ENCODE measurements at regions not wholly inside any gene's neighbourhood (a gene's known extent, or its start where the extent isn't known, plus 50 kb on each side); places are given as distances from the start of the nearest gene placed in this dataset.

- TF ChIP-seq RAD21 (IDR thresholded peaks at IDR 0.05; ENCODE audit: low read depth) (no peak), CEBPB (IDR thresholded peaks at IDR 0.05) (no peak), TEAD4 (IDR thresholded peaks at IDR 0.05) (no peak), YY1 (IDR thresholded peaks at IDR 0.05; ENCODE audit: low read depth) (no peak), TCF12 (IDR thresholded peaks at IDR 0.05; ENCODE audit: low read depth) (no peak), MAX (IDR thresholded peaks at IDR 0.05) (no peak), NFIC (IDR thresholded peaks at IDR 0.05) (no peak), TAF1 (IDR thresholded peaks at IDR 0.05; ENCODE audit: low read depth) (no peak), ZBTB7A (IDR thresholded peaks at IDR 0.05; ENCODE audit: low read depth) (no peak), EGR1 (IDR thresholded peaks at IDR 0.05) (no peak), FOXM1 (IDR thresholded peaks at IDR 0.05; ENCODE audit: borderline replicate concordance, low read depth) (no peak), CREB1 (IDR thresholded peaks at IDR 0.05; ENCODE audit: low read depth) (no peak), EP300 (IDR thresholded peaks at IDR 0.05; ENCODE audit: borderline replicate concordance) (no peak)
- TF ChIP-seq, protein P1, sequence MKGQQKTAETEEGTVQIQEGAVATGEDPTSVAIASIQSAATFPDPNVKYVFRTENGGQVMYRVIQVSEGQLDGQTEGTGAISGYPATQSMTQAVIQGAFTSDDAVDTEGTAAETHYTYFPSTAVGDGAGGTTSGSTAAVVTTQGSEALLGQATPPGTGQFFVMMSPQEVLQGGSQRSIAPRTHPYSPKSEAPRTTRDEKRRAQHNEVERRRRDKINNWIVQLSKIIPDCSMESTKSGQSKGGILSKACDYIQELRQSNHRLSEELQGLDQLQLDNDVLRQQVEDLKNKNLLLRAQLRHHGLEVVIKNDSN (IDR thresholded peaks at IDR 0.05): no peak
- TF ChIP-seq, protein P2, sequence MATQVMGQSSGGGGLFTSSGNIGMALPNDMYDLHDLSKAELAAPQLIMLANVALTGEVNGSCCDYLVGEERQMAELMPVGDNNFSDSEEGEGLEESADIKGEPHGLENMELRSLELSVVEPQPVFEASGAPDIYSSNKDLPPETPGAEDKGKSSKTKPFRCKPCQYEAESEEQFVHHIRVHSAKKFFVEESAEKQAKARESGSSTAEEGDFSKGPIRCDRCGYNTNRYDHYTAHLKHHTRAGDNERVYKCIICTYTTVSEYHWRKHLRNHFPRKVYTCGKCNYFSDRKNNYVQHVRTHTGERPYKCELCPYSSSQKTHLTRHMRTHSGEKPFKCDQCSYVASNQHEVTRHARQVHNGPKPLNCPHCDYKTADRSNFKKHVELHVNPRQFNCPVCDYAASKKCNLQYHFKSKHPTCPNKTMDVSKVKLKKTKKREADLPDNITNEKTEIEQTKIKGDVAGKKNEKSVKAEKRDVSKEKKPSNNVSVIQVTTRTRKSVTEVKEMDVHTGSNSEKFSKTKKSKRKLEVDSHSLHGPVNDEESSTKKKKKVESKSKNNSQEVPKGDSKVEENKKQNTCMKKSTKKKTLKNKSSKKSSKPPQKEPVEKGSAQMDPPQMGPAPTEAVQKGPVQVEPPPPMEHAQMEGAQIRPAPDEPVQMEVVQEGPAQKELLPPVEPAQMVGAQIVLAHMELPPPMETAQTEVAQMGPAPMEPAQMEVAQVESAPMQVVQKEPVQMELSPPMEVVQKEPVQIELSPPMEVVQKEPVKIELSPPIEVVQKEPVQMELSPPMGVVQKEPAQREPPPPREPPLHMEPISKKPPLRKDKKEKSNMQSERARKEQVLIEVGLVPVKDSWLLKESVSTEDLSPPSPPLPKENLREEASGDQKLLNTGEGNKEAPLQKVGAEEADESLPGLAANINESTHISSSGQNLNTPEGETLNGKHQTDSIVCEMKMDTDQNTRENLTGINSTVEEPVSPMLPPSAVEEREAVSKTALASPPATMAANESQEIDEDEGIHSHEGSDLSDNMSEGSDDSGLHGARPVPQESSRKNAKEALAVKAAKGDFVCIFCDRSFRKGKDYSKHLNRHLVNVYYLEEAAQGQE (IDR thresholded peaks at IDR 0.05; ENCODE audit: low read depth): no peak
These were observed 240.3 kb downstream of the TPBG start for GRCh38 chr6:82603871-82604270.

DNA sequence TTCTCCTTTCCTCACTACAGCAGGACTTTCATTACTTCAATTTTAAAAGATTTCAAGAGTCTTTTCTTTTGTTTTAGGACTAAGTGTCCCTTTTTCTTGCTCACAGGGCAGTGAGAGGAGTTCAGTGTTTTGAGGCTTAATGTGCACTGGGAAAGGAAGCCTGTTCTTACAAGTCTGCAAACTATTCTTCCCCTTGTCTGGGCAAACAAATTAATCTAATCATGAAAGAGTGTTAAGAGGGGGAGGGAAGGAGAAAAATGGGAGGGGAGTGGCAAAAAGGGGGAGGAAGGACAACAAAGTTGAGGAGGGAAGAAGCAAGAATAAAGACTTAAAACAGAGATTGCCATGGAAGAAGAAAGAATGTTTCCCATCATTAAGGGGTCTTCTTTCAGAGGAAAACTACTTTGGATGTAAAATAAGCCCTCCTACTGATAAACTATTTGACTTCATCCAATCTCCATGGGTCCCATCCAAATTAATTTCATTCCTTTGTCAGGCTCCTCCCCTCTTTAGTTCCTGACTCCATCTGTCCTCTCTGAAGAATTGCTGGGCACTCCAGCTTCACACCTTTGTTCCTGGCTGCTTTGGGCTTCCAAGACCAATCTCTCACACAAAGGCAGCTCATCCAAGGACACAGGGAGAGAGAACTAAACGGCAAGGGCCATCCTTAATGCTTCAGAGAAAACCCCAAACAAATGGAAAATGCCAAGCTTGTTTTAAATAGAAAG, 244.5 kb downstream of the TPBG start:
- no peak for TF ChIP-seq MAX (IDR thresholded peaks at IDR 0.05)
- no peak for TF ChIP-seq YY1 (IDR thresholded peaks at IDR 0.05; ENCODE audit: low read depth)
- no peak for TF ChIP-seq EGR1 (IDR thresholded peaks at IDR 0.05)

DNA sequence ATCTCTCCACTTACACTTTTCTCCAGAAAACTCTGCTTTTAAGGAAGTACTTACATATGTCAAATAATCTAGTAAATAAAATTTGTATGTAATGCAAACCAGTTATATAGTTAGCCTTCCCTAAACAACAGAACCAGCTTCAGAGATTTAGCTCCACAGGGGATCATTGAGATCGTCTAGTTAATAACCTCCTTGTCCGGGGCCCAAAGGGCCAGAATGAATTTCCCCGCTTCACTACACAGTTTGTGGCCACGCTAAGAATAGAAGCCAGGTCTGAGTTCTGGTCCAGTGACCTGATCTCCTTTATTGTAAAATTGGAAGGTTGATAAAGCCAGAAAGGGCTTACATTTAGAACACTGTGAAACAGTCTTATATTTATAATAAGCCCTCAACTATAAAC, 245.2 kb downstream of the TPBG start:
- no peak for TF ChIP-seq CEBPB (IDR thresholded peaks at IDR 0.05)
- no peak for TF ChIP-seq RAD21 (IDR thresholded peaks at IDR 0.05; ENCODE audit: low read depth)
- TF ChIP-seq FOXM1 (IDR thresholded peaks at IDR 0.05; ENCODE audit: borderline replicate concordance, low read depth): no peak
- TF ChIP-seq MAX (IDR thresholded peaks at IDR 0.05): no peak
- no peak for TF ChIP-seq CREB1 (IDR thresholded peaks at IDR 0.05; ENCODE audit: low read depth)
- TF ChIP-seq TEAD4 (IDR thresholded peaks at IDR 0.05): no peak
- no peak for TF ChIP-seq EGR1 (IDR thresholded peaks at IDR 0.05)
- TF ChIP-seq EP300 (IDR thresholded peaks at IDR 0.05; ENCODE audit: borderline replicate concordance): no peak
- no peak for TF ChIP-seq YY1 (IDR thresholded peaks at IDR 0.05; ENCODE audit: low read depth)
- TF ChIP-seq, protein P2 (IDR thresholded peaks at IDR 0.05; ENCODE audit: low read depth): no peak
- TF ChIP-seq TAF1 (IDR thresholded peaks at IDR 0.05; ENCODE audit: low read depth): no peak
- TF ChIP-seq, protein P1 (IDR thresholded peaks at IDR 0.05): no peak
- no peak for TF ChIP-seq NFIC (IDR thresholded peaks at IDR 0.05)
- TF ChIP-seq TCF12 (IDR thresholded peaks at IDR 0.05; ENCODE audit: low read depth): no peak

DNA sequence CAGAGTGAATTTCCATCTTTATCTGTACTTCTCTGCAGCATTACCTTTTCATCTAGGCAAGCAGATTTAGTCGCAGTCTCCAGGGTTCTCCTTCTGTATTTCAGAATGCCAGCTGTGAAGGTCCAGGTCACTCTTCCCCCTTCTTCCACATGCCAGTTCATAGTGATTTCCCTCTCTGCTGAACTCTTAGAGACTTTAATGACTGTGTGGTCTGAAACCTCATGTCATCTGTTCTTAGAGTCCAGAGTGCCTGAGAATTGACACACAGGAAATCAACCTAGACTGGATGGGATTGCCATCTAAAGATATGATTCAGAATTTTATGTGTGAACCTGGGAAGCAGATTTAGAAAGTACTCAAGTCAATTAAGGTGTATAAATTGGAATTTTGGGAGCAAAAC, 248.1 kb downstream of the TPBG start:
- TF ChIP-seq RAD21 (IDR thresholded peaks at IDR 0.05; ENCODE audit: low read depth) (no peak), TEAD4 (IDR thresholded peaks at IDR 0.05) (no peak), ZBTB7A (IDR thresholded peaks at IDR 0.05; ENCODE audit: low read depth) (no peak), YY1 (IDR thresholded peaks at IDR 0.05; ENCODE audit: low read depth) (no peak), TAF1 (IDR thresholded peaks at IDR 0.05; ENCODE audit: low read depth) (no peak), EGR1 (IDR thresholded peaks at IDR 0.05) (no peak), NFIC (IDR thresholded peaks at IDR 0.05) (no peak), TCF12 (IDR thresholded peaks at IDR 0.05; ENCODE audit: low read depth) (no peak), CEBPB (IDR thresholded peaks at IDR 0.05) (no peak), CREB1 (IDR thresholded peaks at IDR 0.05; ENCODE audit: low read depth) (no peak), FOXM1 (IDR thresholded peaks at IDR 0.05; ENCODE audit: borderline replicate concordance, low read depth) (no peak), EP300 (IDR thresholded peaks at IDR 0.05; ENCODE audit: borderline replicate concordance) (no peak), MAX (IDR thresholded peaks at IDR 0.05) (no peak)
- TF ChIP-seq, protein P1 (IDR thresholded peaks at IDR 0.05): no peak
- TF ChIP-seq, protein P2 (IDR thresholded peaks at IDR 0.05; ENCODE audit: low read depth): no peak
